G401.6 (cell line): ENCODE measurements at regions not wholly inside any gene's neighbourhood (a gene's known extent, or its start where the extent isn't known, plus 50 kb on each side); places are given as distances from the start of the nearest gene placed in this dataset.
"Not testable (repeated sequence)": the region's sequence is repeated elsewhere in the genome, so short reads cannot be mapped to it uniquely, and the experiment has no call there.

ENCODE experiments used
- FAIRE-seq: peaks from 2 replicates; lab custom pipeline; 2012; peaks lifted over from hg19 to GRCh38; lab: Jason Lieb, UNC

DNA sequence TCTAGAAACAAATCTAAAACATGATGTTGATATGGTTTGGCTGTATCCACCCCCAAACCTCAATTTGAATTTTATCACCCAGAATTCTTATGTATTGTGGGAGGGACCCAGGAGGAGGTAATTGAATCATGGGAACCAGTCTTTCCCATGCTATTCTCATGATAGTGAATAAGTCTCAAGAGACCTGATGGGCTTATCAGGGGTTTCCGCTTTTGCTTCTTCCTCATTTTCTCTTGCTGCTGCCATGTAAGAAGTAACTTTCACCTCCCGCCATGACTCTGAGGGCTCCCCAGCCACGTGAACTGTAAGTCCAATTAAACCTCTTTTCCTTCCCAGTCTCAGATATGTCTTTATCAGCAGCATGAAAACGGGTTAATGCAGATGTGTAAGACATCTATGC is 232.7 kb upstream of the ONECUT1 start:
- FAIRE-seq = no peak

DNA sequence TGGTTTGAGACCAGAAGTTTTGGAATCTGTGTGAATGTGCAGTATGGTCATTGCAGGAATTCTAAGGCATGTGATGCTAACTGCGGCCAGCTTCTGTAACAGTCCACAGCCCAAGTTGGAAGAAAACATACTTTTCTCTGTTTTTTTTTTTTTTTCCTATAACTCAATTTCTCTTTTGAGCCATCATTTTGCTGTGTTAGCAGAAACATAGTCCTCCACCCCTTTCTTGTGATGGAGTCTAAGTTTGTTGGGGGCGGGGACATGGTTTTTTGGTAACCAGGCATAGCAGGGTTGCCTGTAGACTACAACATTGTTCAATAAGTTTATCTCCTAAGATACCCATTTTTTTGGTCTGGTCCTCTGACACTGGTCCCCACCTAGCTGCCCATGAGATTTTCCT is 223.2 kb upstream of the ONECUT1 start:
- no peak for FAIRE-seq

DNA sequence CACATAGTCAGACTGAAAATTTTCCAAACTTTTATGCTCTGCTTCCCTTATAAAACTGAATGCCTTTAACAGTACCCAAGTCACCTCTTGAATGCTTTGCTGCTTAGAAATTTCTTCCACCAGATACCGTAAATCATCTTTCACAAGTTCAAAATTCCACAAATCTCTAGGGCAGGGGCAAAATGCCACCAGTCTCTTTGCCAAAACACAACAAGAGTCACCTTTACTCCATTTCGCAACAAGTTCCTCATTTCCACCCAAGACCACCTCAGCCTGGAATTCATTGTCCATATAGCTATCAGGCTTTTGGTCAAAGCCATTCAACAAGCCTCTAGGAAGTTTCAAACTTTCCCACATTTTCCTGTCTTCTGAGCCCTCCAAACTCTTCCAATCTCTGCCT is 221.6 kb upstream of the ONECUT1 start:
- not testable (repeated sequence) for FAIRE-seq

DNA sequence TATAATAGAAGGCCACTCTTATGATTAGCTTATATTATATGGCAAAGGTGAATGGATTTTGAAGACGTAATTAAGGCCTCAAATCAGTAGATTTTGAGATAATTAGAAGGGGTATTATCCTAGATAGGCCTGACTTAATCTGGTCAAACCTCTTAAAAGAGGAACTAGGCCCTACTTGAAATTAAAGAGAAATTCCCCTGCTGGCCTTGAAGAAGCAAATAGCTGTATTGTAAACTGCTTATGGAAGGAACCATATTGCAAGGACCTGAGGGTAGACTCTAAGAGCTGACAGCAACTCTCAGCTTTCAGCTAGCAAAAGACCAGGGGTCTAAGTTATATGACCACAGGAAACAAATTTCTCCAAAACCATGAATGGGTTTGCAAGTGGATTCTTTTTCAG is 219.0 kb upstream of the ONECUT1 start:
- no peak for FAIRE-seq

DNA sequence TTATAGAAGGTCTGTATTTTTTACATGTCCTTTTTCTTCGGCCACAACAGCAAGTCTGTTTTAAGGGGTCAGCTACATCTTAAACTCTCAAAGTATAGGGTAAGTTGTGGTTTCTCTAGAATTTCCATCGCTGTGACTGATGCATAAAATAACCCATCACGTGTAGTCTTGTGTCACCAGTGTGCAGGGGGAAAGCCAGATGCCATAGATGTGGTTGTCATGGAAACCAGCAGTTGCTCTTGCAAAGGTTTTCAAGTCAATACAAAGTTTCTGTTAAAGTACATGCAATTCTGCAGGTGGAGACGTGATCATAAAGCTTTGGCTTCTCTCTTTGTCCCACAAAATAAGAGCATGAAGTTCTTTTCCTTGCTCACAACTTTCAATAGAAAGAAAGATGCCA is 210.3 kb upstream of the ONECUT1 start:
- no peak for FAIRE-seq

DNA sequence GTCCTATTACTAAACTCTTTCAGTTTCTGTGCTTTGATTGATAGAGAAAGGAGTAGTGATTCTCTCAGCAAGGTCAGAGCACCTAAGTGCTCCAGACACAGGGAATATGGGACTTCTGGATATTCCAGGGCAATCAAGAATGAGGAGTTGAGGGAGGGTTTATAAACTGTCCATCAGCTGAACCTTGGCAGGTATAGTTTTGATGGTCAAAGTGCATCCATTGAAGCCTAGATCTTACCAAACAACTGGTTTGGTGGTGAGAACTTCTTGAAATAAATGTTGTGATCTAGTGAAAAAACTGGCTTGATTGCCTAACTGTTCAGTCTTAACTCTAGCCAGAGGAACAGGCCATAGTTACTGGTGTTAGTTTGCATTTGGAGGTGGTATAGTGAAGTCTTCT is 207.0 kb upstream of the ONECUT1 start:
- no peak for FAIRE-seq

DNA sequence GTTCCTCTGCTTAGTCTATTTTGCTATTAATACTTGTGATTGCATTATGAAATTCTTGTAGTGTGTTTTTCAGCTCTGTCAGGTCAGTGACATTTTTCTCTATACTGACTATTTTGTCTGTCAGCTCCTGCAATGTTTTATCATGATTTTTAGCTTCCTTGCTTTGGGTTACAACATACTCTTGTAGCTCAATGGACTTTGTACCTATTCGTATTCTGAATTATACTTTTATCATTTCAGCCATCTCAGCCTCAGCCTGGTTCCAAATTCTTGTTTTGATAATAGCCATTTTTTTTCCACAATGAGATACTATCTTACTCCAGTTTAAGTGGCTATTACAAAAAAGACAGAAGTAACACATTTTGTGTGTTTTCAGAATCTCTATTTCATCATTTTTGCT is 204.2 kb upstream of the ONECUT1 start:
- no peak for FAIRE-seq

DNA sequence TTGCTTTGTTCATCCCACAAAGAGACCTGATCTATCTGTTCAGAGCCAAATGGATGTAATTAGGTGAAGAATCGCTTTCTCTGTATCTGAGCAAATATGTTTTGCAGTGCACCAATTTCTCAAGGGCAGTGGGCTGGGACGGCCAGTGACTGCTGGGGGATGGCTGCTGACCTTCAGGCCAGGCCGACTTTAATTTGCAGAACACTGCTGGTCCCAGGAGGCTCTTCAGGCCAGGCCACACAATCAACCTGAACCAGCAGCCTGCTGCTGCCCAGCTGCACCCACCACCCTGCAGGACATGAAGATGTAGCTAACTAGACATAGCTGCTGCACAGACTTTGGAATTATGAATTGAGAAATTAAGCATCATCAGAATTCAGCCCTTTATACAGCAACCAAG is 194.4 kb upstream of the ONECUT1 start:
- no peak for FAIRE-seq

DNA sequence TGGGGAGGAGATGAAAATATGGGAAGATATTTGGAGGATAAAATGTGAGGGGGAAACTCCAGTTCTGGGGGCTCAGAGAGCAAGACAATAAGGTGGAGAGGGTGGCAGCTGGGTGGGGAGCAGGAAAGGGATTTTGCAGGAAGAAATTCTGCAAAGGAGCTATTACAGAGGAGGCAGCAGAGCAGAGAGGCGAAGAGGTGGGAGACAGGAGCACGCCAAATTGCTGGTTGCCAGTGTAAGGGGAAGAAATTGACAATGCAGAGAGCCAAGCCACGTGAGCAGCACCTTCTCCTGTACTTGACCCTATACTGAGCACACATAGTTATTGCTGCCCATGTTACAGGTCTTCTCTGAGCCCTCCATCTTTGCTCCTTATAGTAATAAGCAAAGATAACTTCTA is 190.3 kb upstream of the ONECUT1 start:
- no peak for FAIRE-seq

DNA sequence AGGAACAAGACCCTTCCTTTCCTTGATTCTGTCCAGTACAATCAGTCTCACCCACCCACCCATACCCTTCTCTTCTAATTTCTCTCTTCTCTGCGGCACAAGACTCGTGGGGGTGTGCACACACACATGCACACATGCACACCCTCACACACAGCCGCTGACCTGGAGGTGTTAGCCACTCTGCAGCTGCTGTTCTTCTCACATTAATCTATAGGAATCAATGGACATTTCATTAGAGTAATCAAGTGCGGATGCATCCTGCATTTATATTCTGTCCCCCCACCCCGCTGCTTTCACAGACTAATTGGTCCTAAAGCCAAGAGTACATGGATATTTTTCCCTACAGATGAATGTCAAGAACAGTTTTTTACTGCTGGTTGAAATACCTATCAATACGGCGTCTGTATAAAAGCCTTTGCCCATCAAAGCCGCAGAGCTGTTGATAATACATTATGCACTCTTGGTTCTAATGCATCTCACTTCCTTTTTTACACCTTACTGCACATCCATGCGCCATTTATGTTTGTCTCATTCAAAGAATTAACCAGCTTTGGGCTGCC is 186.5 kb upstream of the ONECUT1 start:
- FAIRE-seq = no peak

DNA sequence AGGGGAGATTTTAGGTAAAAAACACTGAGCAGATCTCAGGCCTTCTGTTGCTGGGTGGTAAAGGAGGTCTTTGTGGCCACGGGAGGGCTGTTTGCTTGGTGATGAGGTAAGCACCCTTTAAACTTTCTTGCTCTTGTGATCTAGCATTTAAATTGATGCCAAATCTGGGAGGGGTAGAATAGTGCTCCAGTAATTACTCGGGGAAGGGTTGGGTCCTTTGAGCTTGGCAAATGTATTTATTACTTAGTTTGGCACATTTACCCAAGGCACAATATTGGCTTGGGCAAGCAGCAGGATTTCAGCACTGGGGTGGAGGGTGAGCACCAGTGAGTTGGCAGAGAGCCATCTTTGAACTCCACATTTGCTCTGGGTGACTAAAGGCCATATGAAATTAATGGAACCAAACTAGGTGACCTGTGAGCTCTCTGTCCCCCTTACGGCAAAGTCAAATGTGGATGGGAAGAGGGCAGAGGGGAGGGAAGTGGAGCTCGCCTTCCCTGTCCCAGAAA is 185.9 kb upstream of the ONECUT1 start:
- no peak for FAIRE-seq

DNA sequence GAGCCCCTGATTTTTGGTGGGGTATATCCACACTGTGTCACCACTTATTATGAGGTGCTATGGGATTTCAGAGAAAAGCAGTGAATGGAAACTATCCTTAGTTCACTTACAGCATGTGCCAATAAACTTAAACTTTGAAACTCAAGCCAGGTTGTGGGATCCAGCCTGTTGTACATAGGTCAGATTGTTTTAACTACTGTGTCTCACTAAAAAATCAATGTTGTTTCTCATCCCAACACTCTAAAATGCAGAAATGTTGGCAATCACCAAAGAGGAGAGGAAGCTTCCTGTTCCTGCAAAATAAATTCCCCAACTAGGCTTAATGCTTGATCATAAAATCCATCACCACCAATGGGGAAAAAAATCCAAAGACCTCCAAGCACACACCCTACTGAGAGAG is 173.7 kb upstream of the ONECUT1 start:
- no peak for FAIRE-seq

DNA sequence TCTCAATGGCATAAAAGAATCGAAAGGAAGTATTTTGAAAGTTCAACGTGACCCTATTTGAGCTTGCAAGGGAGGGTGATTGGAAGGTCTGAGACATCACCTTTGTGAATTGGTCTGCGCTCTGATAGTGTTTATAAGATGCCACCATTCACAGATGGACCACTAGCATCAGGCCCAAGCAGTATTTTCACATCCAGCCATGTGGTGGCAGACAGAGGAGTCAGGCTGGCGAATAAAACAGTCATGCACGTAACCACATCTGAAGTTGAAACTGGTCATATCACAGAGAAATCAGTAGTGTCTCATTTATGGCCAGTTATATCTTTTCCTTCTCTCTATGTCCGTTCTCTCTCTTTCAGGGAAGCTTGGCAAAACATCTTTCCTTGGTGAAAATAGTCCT is 170.1 kb upstream of the ONECUT1 start:
- FAIRE-seq = no peak

DNA sequence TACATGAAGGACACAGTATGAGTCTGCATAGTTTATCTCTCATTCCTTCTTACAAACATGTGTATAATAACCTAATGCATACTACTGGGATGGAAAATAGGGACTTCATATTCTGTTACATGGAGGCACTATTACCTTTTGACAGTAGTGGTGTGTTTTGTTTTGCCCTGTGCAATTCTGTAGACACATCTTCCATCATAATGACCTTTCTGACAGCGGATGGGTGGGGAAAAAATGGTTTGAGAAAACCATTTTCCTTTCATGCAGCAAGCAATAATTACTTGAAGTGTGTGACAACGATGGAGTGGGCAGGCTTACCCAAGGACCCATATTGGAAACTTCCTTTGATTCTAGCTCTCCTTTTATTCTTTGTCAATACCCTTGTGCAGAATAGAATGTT is 153.6 kb upstream of the ONECUT1 start:
- FAIRE-seq = no peak

DNA sequence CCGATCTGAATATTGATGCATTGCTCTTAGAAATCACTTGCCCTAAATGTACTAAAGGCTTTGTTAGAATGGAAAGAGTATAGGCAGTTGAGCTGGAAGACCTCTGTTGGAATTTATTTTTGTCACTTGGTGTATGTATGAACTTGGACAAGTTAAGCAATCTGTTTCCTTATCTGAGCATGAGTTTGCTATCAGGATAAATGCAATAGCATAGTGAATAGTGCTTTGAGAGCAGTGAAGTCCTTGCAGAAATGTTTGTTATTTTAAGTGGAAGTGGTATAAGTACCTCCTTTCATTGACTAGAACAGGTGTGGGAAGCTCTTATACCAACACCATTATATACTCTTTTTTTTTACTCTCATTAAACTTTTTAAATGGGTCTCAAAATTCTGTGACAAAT is 146.4 kb upstream of the ONECUT1 start:
- FAIRE-seq = no peak

DNA sequence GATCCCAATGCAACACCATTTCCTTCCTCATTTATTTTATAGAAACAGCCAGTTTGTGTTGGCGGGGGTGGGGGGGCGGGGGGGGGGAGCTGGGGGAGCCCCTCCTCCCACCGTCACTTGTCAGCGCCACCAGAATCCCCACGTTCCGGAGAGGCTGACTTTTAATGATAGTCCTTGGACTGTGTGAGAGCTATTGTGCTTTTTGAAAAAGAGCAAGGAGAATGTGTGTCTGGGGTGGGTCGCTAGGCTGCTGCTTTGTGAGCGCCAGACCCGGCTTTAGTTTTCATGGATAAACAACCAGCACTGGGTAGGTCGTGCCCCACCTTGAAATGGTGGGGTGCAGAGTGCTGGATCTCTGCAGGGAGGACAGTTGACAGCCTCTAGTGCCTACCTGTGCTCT is 135.0 kb upstream of the ONECUT1 start:
- no peak for FAIRE-seq

DNA sequence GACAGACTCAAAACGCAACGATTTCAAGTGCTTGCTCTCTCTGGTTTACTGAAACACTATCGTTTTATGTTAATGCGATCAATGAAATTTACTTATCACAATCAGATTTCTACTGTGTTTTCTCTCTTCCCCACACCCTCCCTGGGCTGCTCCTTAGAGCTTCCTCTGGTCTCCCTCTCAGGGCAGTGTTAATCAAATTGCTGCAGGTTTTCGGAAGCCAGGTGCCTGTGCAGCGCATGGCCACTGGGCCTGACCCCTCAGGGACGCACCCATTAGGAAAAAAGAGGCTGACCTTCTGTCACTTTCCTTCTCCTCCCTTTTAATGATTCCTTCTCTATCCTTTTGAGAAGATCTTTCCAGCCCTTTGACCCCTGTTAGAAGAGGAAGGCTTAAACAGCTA is 134.5 kb upstream of the ONECUT1 start:
- FAIRE-seq = no peak

DNA sequence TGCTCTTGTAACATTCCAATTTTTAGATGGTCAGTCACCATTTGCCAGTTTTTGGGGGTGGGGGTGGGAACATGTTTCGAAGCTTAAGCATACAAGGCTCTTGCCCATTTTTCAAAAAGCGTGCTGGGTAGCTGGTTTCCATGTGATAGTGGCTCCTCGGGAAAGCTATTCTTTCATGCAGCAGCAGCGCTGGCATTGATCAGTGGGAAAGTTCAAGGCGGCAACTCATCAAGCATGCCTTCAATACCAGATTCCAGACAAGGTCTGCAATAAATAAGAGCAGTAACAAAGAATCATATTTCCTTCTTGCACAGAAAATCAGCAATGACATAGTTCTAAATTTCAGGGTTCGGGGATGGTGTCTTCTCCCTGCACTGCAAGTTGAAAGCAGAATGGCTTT is 133.5 kb upstream of the ONECUT1 start:
- FAIRE-seq = no peak

DNA sequence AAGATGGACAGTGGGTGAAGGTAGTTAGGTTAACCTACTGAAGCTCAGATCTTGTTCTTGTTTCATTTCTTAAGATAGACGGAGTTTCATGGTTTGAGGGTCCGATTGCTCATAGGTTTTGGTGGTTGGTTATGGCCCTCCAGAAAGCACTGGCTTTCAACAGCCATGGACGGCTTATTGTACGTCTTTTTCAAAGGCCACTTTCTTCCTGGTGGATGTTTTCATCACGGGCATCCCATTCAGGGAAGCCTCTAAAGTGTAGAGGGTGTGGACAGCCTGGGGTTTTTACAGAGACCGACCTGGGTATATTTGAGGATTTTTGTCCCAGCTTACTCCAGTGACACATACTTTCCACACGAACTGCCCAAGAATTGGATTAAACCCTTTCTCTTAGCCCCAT is 132.7 kb upstream of the ONECUT1 start:
- FAIRE-seq = no peak

DNA sequence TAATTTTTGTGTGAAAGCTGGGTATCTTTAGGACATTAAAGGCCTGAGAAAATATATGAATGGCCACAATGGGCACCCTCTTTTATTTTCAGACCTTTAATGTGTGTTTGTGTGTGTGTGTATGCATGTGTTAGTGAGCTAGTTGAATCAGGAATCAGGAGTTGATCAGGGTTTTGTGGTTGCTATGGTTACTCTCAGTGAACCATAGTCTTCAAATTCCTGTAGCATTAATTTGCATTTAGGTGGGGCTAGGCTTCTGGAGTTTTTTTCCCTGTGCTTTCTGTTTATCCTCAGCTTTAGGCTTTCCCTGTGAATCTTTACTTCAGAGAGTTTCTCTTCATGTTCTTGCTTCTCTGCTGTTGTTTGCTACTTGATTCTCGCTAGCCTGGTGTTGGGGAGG is 122.0 kb upstream of the ONECUT1 start:
- no peak for FAIRE-seq

DNA sequence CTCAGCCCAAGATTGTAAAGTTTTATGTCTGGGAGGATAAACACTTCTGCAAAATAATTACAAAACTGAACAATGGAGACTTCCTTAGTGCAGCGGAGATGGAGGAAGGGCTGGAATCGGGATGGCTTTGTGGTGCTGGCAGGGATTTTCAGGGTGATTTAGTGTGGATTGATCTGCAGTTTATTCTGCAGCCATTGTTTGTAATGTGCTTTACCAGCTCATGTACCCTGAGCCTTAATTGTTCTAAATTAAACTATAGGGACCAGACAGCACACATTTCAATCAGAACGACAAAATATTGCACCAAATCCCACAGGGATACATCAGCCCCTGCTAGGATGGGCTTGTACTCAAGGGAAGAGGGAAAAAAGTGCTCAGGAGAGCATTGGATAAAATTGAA is 103.2 kb upstream of the ONECUT1 start:
- FAIRE-seq = no peak

DNA sequence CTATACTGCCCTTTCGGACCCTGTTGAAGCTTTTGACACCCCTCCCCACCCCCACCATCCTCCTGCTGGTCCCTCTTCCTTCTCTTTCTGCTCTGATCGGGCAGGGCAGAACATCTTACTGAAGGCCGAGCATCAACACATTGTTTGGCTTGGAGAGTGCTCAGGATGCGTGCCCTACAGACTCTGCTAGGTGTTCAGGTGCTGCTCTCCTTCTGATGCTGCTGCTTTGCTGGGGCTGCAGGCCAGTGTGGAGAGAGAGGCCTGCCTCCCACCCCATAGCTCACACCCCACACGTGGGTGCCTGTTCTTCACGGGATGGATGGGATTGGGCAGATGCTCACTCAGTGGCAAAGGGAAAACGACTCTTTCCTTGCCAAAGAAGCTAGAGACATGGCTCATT is 89.8 kb upstream of the ONECUT1 start:
- no peak for FAIRE-seq

DNA sequence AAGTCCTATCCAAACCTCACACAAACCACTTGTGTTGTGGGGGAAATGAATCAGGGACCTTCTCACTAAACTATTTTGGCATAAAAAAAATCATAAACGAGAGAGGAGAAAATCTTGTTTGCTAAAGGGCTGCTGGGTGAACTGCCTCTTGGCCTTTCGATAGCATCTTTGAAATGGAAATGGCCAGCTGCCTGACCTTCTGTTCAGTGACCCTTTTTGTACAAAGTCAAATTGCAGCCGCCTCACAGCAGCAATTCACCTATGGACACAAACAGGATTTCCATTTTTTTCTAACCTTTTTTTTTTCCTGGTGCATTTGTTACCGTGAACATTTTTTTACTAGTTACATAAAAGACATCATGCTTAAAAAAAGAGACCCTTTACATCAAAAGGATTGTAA is 89.0 kb upstream of the ONECUT1 start:
- no peak for FAIRE-seq

DNA sequence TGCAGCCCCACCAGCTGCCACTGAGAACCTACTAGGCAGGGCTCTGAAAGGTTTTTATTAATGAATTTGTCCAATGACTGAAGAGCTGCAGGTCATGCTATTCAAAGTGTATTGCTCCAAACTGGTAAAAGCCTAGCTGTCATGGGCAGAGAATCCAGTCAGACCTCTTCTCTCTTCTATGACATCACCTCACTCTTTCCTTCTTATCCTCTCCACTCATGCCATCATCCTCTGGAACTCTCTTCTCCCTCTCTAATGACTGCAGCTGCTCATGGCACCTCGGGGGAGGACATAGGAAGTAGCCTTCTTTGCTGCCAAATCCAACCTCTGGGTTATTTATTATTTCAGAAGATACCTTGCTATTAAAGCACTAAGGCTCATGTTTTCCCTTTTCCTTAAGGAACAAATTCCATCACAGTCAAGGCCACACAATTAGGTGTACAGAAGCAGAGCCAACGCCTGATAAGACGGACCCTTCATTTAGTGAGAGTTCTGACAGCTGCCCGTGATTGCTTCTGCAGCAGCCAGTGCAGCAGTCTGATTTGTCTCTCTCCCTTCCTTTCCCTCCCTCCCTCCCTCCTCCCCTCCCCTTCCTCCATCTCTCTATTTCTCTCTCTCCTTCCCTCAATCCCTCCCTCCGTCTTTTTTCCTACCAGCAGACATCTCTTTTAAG is 87.0 kb upstream of the ONECUT1 start:
- no peak for FAIRE-seq
